NCI-H2029 (cell line): ENCODE measurements at regions not wholly inside any gene's neighbourhood (a gene's known extent, or its start where the extent isn't known, plus 50 kb on each side); places are given as distances from the start of the nearest gene placed in this dataset.

Source experiments
- DNase-seq: peaks from one replicate; lab custom pipeline; 2025; lab: John Stamatoyannopoulos, UW

GRCh38 chr6:150712505-150713252 lies 113.0 kb downstream of the PLEKHG1 start:
- no peak for DNase-seq

GRCh38 chr6:150713487-150713886 lies 113.8 kb downstream of the PLEKHG1 start:
- DNase-seq, result no peak

- no peak for DNase-seq
Observed at GRCh38 chr6:150713931-150714330, 114.2 kb downstream of the PLEKHG1 start.

GRCh38 chr6:150715133-150715532 lies 115.4 kb downstream of the PLEKHG1 start:
- DNase-seq, result no peak

- peak; percentile 67 for DNase-seq
Observed at GRCh38 chr6:150717419-150717818, 117.7 kb downstream of the PLEKHG1 start.

GRCh38 chr6:150719099-150719766 lies 119.5 kb downstream of the PLEKHG1 start:
- no peak for DNase-seq

GRCh38 chr6:150719831-150720230 lies 120.1 kb downstream of the PLEKHG1 start:
- no peak for DNase-seq

GRCh38 chr6:150720774-150721233 lies 121.1 kb downstream of the PLEKHG1 start:
- peak; percentile 66 for DNase-seq

- no peak for DNase-seq
Observed at GRCh38 chr6:150721418-150722266, 122.0 kb downstream of the PLEKHG1 start.

- no peak for DNase-seq
Observed at GRCh38 chr6:150722614-150723344, 123.1 kb downstream of the PLEKHG1 start.

GRCh38 chr6:150723345-150723658 lies 123.6 kb downstream of the PLEKHG1 start:
- no peak for DNase-seq

GRCh38 chr6:150723857-150724256 lies 124.2 kb downstream of the PLEKHG1 start:
- DNase-seq, result no peak

GRCh38 chr6:150725795-150726194 lies 126.1 kb downstream of the PLEKHG1 start:
- DNase-seq, result no peak

GRCh38 chr6:150729188-150729748 lies 129.6 kb downstream of the PLEKHG1 start:
- no peak for DNase-seq

GRCh38 chr6:150730801-150731457 lies 131.2 kb downstream of the PLEKHG1 start:
- DNase-seq, result no peak

GRCh38 chr6:150732765-150733539 lies 132.6 kb upstream of the MTHFD1L start:
- DNase-seq, result no peak

GRCh38 chr6:150733726-150734125 lies 131.8 kb upstream of the MTHFD1L start:
- no peak for DNase-seq

GRCh38 chr6:150734235-150734634 lies 131.3 kb upstream of the MTHFD1L start:
- no peak for DNase-seq

GRCh38 chr6:150735341-150735851 lies 130.1 kb upstream of the MTHFD1L start:
- no peak for DNase-seq

GRCh38 chr6:150738092-150738629 lies 127.3 kb upstream of the MTHFD1L start:
- no peak for DNase-seq
